Fibroblast of skin of abdomen (primary cell): ENCODE measurements at regions not wholly inside any gene's neighbourhood (a gene's known extent, or its start where the extent isn't known, plus 50 kb on each side); places are given as distances from the start of the nearest gene placed in this dataset.
"Not testable (repeated sequence)": the region's sequence is repeated elsewhere in the genome, so short reads cannot be mapped to it uniquely, and the experiment has no call there.

Experiments
- DNase-seq: peaks from one replicate; pipeline ENCODE4 v3.0.0-alpha.2; 2013

DNA sequence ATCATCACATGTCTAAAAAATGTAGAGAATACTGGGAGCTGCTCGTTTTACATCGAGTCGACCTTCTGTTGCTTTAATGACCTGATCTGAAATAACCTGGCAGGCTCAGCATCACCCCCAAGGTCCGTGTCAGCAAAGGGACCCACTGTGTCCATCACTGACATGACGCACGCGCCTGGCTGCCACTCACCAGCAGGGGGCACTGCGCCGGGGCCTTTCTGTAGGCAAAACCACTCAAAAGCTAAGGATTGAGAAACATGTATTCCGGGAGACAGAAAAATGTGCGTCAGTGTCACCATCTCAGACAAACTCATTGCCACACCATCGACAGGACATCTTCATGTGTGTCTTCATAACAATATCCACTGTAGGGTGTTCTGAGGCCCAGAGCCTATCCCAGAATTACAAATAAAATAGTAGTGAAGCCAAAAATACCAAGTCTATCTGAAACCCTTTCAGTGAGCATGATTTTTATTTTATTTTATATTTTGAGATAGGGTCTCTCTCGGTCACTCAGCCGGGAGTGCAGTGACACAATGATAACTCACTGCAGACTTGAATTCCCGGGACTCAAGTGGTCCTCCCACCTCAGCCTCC lies 130.3 kb upstream of the LSM14A start:
- peak; percentile 11 for DNase-seq

DNA sequence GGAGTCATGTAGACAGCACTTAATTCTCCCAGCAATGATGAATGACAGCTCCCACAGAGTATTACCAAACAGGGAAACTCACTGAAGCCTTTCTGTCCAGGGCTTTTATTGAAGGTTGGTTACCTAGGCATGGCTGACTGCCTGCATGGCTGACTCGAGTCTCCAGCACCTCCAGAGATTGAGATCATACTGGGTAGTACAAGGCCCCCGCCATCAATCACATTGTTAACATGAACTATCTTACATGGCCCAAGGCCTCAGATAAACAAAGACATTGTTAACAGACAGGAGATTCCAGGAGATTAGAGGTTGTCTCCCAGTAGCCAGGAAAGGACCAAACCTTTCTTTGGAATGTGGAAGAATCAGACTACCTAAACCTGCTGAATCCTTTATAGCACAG lies 128.3 kb upstream of the LSM14A start:
- DNase-seq, result no peak

DNA sequence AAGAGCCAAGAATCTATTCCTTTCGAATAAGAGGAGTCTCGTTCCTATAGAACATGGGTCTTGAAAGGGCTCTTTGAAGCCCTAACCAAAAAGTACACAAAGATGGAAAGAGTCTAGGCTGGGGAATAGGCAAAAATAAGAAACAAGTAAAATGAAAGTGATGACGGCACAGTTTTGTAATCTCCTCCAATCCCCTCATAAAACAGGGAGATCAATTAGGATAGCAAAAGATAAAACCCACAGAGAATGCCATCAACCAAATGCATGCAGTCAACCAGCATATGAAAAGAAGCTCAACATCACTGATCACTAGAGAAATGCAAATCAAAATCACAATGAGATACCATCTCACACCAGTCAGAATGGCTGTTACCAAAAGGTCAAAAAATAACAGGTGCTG lies 122.4 kb upstream of the LSM14A start:
- no peak for DNase-seq

DNA sequence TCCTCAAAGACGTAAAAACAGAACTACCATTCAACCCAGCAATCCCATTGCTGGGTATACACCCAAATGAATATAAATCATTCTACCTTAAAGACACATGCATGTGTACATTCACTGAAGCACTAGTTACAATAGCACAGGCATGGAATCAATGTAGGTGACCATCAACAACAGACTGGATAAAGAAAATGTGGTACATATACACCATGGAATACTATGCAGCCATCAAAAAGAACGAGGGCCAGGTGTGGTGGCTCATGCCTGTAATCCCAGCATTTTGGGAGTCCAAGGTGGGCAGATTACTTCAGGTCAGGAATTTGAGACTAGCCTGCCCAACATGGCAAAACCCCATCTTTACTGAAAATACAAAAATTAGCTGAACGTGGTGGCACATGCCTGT lies 121.9 kb upstream of the LSM14A start:
- not testable (repeated sequence) for DNase-seq

DNA sequence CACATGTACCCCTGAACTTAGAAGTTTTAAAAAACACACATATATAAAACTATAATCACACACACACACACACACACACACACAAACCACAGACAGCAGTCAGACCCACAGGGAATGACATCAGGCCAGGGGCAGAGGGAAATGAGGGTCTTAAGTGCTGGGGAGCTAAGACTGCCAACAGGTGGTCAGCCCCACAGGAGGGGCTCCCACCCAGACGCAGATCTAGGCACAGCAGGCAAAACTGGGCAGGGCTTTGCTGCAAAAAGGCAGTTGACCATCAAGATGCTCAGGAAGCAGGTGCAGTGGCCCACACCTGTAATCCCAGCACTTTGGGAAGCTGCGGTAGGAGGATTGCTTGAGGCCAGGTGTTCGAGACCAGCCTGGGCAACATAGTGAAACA lies 121.0 kb upstream of the LSM14A start:
- DNase-seq, result no peak

DNA sequence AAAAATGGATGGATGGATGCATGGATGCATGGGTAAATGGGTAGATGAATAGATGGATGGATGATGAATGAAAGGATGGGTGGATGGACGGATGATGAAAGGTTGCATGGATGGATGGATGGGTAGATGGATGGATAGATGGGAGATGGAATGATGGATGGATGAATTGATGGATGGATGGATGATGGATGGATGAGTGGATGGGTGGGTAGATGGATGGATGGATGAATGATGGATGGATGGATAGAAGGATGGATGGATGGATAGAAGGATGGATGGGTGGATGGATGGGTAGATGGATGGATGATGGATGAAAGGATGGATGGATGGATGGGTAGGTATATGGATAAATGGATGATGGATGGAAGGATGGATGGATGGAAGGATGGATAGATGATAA lies 115.1 kb upstream of the LSM14A start:
- no peak for DNase-seq

DNA sequence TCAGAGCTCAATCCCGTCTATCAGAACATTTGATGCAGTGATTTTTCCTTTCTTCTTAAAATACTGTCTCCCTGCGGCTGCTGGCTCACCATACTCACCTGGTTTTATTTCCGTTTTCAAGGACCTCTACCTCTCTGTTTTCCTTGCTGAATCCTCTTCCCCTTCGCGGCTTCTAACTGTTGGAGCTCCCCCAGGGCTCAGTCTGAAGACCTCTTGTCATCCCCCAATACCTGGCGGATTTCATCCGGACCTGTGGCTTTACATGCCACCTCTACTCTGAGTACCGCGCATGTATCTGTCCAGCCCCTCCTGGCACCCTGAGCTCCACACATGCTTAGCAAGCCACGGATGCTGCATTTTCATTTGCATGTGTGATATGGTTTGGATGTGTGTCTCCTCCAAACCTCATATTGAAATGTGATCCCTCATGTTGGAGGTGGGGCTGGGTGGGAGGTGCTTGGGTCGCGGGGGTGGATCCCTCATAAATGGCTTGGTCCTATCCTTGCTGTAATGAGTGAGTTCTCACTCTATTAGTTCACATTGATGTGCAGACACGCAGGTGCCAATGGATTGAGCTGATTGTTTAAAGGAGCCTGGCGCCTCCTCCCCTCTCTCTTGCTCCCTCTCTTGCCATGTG lies 106.2 kb upstream of the LSM14A start:
- DNase-seq, result no peak

DNA sequence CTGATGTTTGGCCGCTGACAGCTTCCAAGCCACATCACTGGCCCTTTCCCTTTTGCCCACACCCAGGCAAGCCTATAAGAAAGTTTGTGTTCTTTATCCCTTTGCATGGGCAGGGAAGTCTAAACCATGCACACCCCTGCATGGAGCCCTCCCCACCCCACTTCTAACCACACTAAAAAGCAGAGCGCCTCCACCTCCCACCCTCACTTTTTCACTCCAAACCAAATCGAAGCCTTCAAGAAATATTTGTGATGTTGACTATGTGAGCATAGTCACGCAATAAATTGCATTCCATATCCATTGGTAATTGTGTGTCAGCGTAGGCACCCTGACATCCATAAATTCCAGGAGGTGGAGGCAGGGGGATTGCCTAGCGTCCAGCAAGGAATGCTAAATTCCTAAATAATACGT lies 104.4 kb upstream of the LSM14A start:
- DNase-seq, result peak; percentile 14

DNA sequence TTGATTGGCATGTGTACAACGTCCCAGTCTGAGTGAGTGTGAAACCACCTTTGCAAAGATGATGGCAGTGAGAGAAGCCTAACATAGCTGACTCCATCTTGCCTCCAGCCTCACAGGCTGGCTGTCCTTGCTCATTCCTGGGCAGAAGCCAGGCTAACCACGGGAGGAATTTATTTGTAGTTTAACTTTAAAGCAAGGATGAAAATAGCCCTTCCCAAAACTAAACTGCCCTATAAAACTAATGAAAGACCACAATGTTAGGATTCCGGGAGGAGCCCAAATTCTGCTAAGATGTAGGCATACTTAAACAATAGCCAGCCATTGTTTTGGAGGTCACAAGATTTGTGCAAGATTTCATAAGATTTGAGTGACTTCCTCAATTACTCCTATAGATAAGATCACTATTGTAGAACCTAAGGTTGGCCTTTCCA lies 96.6 kb upstream of the LSM14A start:
- peak; percentile 22 for DNase-seq

DNA sequence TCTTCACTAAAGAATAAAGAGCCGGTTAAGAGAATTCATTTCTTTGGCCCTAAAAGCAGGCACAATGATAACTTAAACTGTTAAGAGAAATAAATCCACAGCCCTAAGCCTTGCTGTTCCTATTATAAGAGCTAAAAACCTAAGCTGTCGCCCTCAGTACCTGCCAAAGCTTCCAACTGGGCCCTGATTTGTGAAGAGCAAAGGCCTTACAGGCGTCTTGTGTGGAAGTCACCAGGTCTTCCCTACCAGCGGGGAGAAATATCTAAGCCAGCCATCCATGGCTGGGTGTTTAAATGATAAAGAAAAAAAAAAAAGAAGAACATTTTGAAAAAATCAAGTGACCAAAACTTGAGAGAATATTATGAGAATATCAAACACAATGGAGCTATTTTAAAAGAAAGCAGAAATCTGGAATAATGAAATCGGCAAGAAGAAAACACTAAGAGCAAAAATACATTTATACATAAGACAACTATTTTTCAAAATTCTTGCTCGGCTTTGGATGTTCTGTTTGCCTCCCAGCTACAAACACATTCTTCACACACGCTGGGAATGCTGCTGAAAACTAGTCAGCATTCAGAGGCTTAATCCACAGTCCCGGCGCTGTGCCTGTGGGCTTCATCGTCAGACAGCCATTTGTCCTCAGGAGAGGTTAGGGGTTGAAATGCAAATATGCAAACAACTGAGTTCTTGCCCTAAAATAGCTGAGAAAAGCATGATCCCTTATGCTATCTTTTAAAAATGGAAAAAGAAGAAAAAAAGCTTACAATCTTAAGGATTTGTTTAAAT lies 89.8 kb upstream of the LSM14A start:
- no peak for DNase-seq

DNA sequence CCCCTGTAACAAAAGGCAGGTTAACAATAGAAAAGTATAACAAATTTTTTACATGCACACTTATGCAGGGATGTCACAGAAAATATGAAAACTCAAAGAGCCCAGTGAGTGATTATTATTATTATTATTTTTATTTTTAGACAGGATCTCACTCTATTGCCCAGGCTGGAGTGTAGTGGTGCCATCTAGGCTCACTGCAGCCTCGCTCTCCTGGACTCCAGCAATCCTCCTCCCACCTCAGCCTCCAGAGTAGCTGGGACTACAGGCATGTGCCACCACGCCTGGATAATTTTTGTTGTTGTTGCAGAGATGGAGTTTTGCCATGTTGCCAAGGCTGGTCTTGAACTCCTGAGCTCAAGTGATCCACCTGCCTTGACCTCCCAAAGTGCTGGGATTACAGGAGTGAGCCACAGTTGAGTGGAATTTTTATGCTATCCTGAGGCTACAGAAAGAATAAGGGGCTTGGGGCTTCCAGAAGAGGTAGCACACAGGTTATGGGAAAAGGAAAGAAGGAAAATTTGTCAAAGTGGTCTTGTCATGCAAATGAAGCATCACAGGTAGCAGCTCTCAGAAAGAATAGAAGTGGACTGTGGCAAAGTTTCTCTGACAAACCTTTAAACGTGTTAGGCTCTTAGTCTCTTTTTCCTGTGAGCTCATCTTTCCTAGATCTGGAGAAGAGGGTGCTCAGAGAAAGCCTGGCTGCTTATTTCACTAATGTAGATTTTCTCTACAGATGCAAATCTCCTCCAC lies 87.7 kb upstream of the LSM14A start:
- DNase-seq, result no peak

DNA sequence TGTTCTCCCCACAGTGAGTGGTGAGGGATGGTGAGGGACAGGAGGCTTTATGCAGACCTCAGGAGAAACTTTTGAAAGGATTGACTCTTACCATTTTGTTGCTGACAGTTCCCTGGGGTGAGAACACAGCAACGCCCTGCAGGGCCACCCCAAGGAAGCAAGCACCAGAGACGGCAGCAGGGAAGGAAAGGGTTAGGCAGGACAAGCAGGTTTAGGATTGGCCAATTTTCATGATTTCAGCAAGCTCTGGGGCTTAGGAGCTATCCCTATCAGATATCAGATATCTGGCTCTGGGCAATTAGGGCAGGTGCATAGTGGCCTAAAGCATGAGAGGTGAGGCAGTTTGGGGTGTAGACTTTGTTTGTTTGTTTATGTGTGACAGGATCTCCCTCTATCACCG lies 87.0 kb upstream of the LSM14A start:
- no peak for DNase-seq

DNA sequence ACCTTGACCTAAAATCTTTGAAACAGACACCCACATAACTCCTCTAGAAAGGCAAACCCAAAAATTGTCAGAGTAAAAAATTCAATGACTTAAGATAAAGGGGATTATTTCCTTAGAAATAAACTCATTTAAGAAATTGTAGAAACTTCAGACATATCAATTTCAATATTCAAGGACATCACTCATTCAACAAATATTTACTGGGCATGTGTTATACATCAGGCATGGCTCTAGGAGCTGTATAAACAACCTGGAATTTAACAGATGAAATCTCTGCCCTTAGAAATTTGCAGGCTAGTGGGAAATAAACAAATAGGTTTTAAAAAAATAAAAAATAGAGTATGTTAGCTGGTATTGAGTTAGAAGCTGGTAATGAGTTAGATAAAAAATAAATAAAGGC lies 84.0 kb upstream of the LSM14A start:
- DNase-seq, result no peak

DNA sequence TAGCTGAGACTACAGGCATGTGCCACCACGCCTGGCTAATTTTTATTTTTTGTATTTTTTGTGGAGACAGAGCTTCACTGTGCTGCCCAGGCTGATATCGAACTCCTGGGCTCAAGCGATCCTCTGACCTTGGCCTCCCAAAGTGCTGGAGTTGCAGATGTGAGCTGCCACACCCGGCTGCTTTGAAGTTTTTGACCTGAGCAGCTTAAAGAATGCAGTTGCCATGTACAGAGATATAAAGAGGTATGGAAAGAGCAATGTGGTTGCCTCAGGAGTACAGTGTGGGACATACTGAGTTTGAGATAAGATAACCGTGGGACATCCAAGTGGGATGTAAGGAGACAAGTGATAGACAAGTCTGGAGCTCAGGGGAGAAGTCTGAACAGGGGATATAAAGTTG lies 82.7 kb upstream of the LSM14A start:
- DNase-seq, result no peak

DNA sequence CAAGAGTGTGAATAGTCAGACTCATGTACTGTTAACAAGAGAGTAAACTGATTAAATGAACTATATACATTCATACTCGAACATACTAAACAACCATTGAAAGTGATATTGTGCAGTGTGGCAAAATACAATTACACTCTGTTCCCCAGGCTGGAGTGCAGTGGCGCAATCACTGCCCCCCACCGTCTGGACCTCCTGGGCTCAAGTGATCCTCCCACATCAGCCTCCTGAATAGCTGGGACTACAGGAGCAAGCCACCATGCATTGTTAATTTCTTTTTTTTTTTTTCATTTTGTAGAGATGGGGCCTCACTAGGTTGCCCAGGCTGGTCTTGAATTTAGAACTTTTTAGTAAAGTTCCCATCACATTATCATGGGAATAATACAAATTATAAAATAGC lies 77.3 kb upstream of the LSM14A start:
- no peak for DNase-seq

DNA sequence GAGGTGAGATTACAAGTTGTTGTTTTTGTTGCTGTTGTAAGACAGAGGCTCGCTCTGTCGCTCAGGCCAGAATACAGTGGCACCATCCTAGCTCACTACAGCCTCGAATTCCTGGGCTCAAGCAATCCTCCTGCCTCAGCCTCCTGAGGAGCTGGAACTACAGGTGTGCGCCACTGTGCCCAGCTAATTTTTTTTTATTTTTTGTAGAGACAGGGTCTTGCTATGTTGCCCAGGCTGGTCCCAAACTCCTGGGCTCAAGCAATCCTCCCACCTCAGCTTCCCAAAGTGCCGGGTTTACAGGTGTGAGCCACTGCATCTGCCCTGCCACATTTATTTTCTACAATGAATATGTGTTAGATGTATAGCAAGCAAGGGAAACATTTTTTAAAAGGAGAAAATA lies 76.9 kb upstream of the LSM14A start:
- DNase-seq, result not testable (repeated sequence)

DNA sequence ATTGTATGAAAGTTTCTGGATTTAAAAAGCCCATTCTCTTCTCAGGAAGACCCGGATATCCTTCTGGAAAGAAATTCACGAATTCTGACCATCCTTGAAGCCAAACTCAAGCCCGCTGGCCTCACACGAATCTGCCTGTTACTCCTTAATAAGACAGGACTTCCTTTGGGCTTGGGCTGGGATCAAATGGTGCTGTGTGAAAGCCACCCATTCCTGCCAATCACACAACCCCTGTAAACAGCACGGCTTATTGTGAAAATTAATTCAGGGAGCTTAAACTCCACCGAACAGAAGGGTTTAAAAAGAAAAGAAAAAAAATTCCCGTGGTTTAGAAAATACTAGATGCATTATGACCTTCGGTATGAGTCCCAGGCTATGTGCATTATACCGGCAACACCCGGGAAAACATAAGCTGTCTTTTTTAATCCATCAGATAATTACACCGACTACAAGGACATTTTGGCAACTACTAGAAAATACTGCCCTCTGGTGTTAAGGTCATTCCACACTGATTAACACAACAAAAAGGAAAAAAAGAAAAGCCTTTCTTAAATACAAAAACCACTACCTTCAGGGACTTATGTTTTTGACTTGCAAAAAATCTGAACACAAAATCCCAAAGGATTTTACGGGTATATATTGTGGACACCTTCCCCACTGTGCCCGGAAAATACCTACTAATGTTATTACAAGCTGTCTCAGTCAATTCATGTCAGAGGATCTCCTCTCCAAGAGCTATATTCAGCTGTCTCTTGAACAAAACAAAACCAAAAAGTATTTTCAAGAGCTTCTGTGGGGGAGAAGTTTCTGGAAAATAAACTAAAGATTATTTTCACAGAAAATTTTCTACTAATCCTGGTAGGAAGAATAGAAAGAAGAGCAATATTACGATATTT lies 76.0 kb upstream of the LSM14A start:
- DNase-seq, result peak; percentile 37

DNA sequence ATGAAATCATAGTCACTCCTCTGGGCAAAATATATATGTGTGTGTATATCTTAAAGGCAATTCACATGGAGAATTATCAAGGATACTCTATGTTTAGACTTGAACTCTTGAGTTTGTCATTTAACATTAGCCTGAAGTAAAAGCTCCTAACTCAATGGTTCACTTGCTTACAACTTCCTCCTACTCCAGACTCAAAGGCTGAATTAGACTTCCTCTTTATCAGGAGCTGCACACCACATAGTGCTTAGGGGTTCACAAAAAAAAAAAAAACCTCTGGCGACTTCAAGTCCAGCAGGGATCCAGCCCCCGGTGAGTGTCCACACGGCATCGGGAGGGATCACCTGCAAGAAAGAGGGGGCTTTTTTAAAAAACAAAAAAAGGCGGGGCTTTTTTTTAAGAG lies 68.2 kb upstream of the LSM14A start:
- no peak for DNase-seq

DNA sequence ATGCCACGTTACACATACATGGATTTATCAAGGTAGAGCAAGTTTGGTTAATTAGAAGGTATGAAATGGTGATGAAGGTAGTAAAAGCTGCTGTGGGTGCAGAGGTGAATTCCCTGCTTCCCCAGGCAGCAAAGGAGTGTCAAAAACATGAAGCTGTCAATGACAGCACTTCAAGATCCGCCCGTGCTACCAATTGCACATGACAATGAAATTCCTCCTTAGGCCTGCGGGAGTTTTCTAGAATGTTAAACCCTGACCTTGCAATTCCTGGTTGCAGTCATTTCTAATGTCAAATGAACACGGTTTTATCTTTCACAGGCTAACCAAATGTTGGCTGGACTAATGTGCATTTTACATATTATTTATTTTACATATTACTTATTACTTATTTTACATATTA lies 67.7 kb upstream of the LSM14A start:
- no peak for DNase-seq

DNA sequence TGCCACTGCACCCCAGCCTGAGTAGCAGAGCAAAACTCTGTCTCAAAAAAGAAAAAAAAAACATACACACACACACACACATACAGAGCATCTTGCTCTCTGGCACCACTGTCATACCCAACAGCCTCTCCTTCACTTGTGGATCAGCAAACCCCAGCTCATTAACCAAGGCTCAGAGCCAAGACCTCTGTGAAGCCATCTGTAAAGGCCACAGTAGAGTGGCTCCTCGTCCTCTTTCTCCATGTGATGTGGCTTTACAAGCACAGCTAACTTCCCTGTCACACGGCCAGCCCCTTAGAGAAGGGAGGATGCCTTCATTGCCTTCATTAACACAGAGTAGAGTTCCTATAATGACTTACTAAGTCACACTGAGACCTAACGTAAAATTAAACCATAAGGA lies 62.7 kb upstream of the LSM14A start:
- no peak for DNase-seq

DNA sequence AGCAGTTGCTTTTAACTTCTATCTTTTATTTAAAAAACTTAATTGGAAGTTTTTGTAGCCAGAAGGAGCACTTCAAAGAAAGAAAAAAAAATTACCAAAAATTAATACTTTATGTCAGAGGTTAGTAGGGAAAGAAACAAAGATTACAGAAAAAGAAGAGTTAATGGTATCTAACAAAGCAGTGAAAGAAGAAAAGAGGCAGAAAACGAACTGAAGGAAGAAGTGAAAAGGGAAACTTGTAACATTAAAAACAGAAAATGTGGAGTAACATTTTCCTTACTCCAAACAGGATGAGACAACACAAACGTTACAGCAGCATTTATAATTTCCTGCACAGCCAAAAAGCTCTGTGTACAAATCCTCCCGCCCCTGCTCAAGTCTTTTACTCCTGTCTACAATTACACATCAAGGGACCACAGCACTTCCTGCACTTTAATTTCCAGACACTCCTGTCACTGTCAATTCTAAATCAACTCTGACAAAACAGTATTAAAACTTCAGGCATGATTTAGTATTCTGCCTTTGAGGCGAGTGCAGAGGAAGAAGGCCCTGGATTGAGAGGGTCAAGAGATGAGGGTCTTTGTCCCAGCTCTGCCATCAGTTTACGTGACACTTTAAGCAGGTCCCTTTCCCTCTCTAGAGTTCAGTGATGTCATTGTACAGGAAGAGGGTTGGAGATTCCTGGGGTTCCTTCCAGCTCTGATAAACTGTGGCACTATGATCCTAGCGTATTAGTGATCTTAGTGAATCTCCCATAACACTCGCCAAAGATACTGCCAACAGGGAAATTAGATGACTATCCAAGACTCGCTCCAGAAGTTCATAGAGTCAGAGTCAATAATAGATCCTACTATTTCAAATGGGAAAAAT lies 53.2 kb upstream of the LSM14A start:
- no peak for DNase-seq
